GM12878 (cell line): ENCODE measurements at regions not wholly inside any gene's neighbourhood (a gene's known extent, or its start where the extent isn't known, plus 50 kb on each side); places are given as distances from the start of the nearest gene placed in this dataset.

ENCODE experiments used
- ATAC-seq: fragments of 200-7000 bp; cut with Tn5 transposase; 3 replicates; pipeline ENCODE4 v1.9.1; 2020; ENCODE audit warnings: mild to moderate bottlenecking, moderate library complexity
- BruUV-seq: library from RNA; stranded (reverse); fragments of 400-500 nt; replicated peaks from 2 replicates; lab custom pipeline; 2021; lab: Mats Ljungman, UMichigan
- CTCF ChIA-PET: fragments of 300-600 bp; sonication (Branson Sonifier 250); formaldehyde crosslinking; extraction: SDS; loops from one replicate; lab custom pipeline; 2021; ENCODE audit warnings: inconsistent platforms; lab: Yijun Ruan, JAX
- POLR2A ChIA-PET: fragments of 350-600 bp; formaldehyde crosslinking; extraction: SDS; loops from one replicate; lab custom pipeline; 2021; ENCODE audit warnings: inconsistent platforms; lab: Charles Lee
- RAD21 ChIA-PET: fragments of 300-600 bp; sonication (Branson Sonifier 250); formaldehyde crosslinking; loops from one replicate; lab custom pipeline; 2023; ENCODE audit warnings: antibody characterized with exemption; ENCODE audit not compliant: unreplicated experiment; lab: Charles Lee
- SMC1A ChIA-PET: fragments of 300-600 bp; sonication (Branson Sonifier 250); formaldehyde crosslinking; loops from one replicate; lab custom pipeline; 2023; ENCODE audit not compliant: unreplicated experiment, uncharacterized antibody; lab: Charles Lee
- DNase-seq: peaks from one replicate; pipeline ENCODE4 v3.0.0-alpha.2; 2011; ENCODE audit warnings: low read depth, low spot score
- FAIRE-seq: peaks from 3 replicates; lab custom pipeline; 2011; peaks lifted over from hg19 to GRCh38; lab: Jason Lieb, UNC
- H2AFZ ChIP-seq: 2 replicates; pipeline ENCODE4 v1.6.0; 2011; ENCODE audit warnings: low read depth, low read length, control low read depth; ENCODE audit not compliant: control insufficient read depth
- H3K27ac ChIP-seq: 2 replicates; pipeline ENCODE4 v1.5.1; 2011; ENCODE audit warnings: control low read depth; ENCODE audit not compliant: control insufficient read depth, insufficient read depth
- H3K27me3 ChIP-seq, 2 experiments: replicated peaks in 1 of 2; 2 replicates each; pipeline versions ENCODE4 v1.6.0 to v1.6.1; 2011; ENCODE audit warnings: low read length in 1 of 2; ENCODE audit not compliant: control insufficient read depth in 2 of 2, insufficient read depth in 2 of 2
- H3K36me3 ChIP-seq, 2 experiments: 2 replicates each; pipeline ENCODE4 v1.5.1; 2011; ENCODE audit warnings: low read length in 1 of 2; ENCODE audit not compliant: control insufficient read depth in 2 of 2, insufficient read depth in 2 of 2
- H3K4me1 ChIP-seq: 2 replicates; pipeline ENCODE4 v1.6.1; 2011; ENCODE audit warnings: mild to moderate bottlenecking, low read length, moderate library complexity, mixed read lengths; ENCODE audit not compliant: control insufficient read depth, insufficient read depth
- H3K4me2 ChIP-seq: 2 replicates; pipeline ENCODE4 v1.6.0; 2011; ENCODE audit warnings: control low read depth; ENCODE audit not compliant: control insufficient read depth, insufficient read depth
- H3K4me3 ChIP-seq: fragments of 200-600 bp; sonication (generic); 2 replicates; pipeline ENCODE4 v1.5.1; 2016
- H3K79me2 ChIP-seq: 2 replicates; pipeline ENCODE4 v1.6.0; 2011; ENCODE audit warnings: low read length; ENCODE audit not compliant: control insufficient read depth, insufficient read depth
- H3K9ac ChIP-seq: 2 replicates; pipeline ENCODE4 v1.8.0; 2011; ENCODE audit warnings: low read length, control low read depth, mixed read lengths; ENCODE audit not compliant: control insufficient read depth, insufficient read depth
- H3K9me3 ChIP-seq: replicated peaks from 3 replicates; pipeline ENCODE4 v1.5.1; 2011; ENCODE audit warnings: mild to moderate bottlenecking, low read length; ENCODE audit not compliant: control insufficient read depth, insufficient read depth
- H4K20me1 ChIP-seq: 2 replicates; pipeline ENCODE4 v1.6.0; 2011; ENCODE audit not compliant: control insufficient read depth, insufficient read depth
- ATF7 ChIP-seq: fragments of 450-650 bp; IDR thresholded peaks from 2 replicates; pipeline ENCODE4 v1.6.1; 2016; ENCODE audit warnings: low read depth, mild to moderate bottlenecking
- ETV6 ChIP-seq, 2 experiments: fragments of 450-650 bp in 1 of 2; IDR thresholded peaks in 1 of 2; conservative IDR thresholded peaks in 1 of 2; 2 replicates each; pipeline ENCODE4 v1.6.1; 2014; ENCODE audit warnings: antibody characterized with exemption in 1 of 2, borderline replicate concordance in 1 of 2, low read depth in 1 of 2, mild to moderate bottlenecking in 1 of 2, moderate library complexity in 1 of 2
- JUND ChIP-seq: IDR thresholded peaks from 2 replicates; pipeline ENCODE4 v1.6.1; 2012; ENCODE audit warnings: low read depth, mild to moderate bottlenecking, low read length, improper control_type of control experiment, moderate library complexity
- MAX ChIP-seq: IDR thresholded peaks from 2 replicates; pipeline ENCODE4 v1.6.1; 2012; ENCODE audit warnings: low read depth, low read length, improper control_type of control experiment
- MYB ChIP-seq: fragments of 150-350 bp; IDR thresholded peaks from 2 replicates; pipeline ENCODE4 v1.6.1; 2014; ENCODE audit warnings: mild to moderate bottlenecking, low read depth, low read length, borderline replicate concordance
- PKNOX1 ChIP-seq: fragments of 450-650 bp; IDR thresholded peaks from 2 replicates; pipeline ENCODE4 v1.6.1; 2016; ENCODE audit warnings: mild to moderate bottlenecking
- PRDM15 ChIP-seq: fragments of 450-650 bp; formaldehyde crosslinking; IDR thresholded peaks from 2 replicates; pipeline ENCODE4 v1.4.0; 2020; ENCODE audit warnings: mild to moderate bottlenecking, moderate library complexity
- RAD51 ChIP-seq: fragments of 450-650 bp; IDR thresholded peaks from 2 replicates; pipeline ENCODE4 v1.6.1; 2016; ENCODE audit warnings: moderate library complexity, mild to moderate bottlenecking, inconsistent platforms
- RUNX3 ChIP-seq: IDR thresholded peaks from 2 replicates; pipeline ENCODE4 v1.6.1; 2012; ENCODE audit warnings: low read length, inconsistent platforms
- SPI1 ChIP-seq: IDR thresholded peaks from 2 replicates; pipeline ENCODE4 v1.6.1; 2011; ENCODE audit warnings: low read depth, mild to moderate bottlenecking, low read length, moderate library complexity, borderline replicate concordance; ENCODE audit not compliant: insufficient read depth
- SREBF1 ChIP-seq: IDR thresholded peaks from 2 replicates; pipeline ENCODE4 v1.6.1; 2012; ENCODE audit warnings: mild to moderate bottlenecking, low read length
- TCF12 ChIP-seq: IDR thresholded peaks from 2 replicates; pipeline ENCODE4 v1.6.1; 2011; ENCODE audit warnings: low read depth, mild to moderate bottlenecking, low read length
- ZNF274 ChIP-seq: IDR thresholded peaks from one replicate; pipeline ENCODE4 v1.8.0; 2011; ENCODE audit not compliant: insufficient read length, insufficient read depth
- WGBS: methylation state at CpG from one replicate; pipeline ENCODE4 v1.1.6; 2016; ENCODE audit warnings: low lambda C conversion rate; ENCODE audit not compliant: insufficient replicate concordance, insufficient coverage; ENCODE audit errors: missing lambda C conversion rate; 5-methylcytosine and 5-hydroxymethylcytosine counted together
- in situ Hi-C: fragments of 300-500 bp; cut with MboI; formaldehyde crosslinking; loops from 9 replicates; pipeline ENCODE4 v1.14.3; 2018; ENCODE audit warnings: mixed read lengths
- intact Hi-C: fragments of 100-400 bp; cut with micrococcal nuclease; formaldehyde crosslinking; loops from one replicate; pipeline ENCODE4 v1.14.2; 2022; ENCODE audit not compliant: unreplicated experiment

- Histone ChIP-seq H3K36me3 (no peaks in the 10 kb centered on the region), H3K9ac (no peak overlapping the region), H3K27ac (no peak overlapping the region), H3K9me3 (no peaks in the 10 kb centered on the region), H3K4me3 (no peak overlapping the region), H2AFZ (no peak overlapping the region), H4K20me1 (no peaks in the 10 kb centered on the region), H3K27me3 (no peaks in the 10 kb centered on the region), H3K4me2 (no peak overlapping the region), H3K4me1 (no peaks in the 10 kb centered on the region), H3K79me2 (no peaks in the 10 kb centered on the region)
- no TSS peak for BruUV-seq
- no peak for TF ChIP-seq PKNOX1
- no peak for TF ChIP-seq ETV6 (conservative IDR thresholded peaks at IDR 0.05 in 1 of 2, IDR thresholded peaks at IDR 0.05 in 1 of 2; ENCODE audit: borderline replicate concordance in 1 of 2, low read depth in 1 of 2)
- TF ChIP-seq RAD51 = no peak
- no peak for TF ChIP-seq MYB
- no peak for TF ChIP-seq ZNF274
- TF ChIP-seq SPI1 = peak; percentile 31; the same call in 1 of the 2 replicates
- no peak for TF ChIP-seq JUND
- TF ChIP-seq PRDM15 (CRISPR knock-in tag) = no peak
- TF ChIP-seq RUNX3 = 0 out of 2 replicates have a peak, but pooled peaks have one; percentile 22
- TF ChIP-seq TCF12 = no peak
- no peak for TF ChIP-seq MAX
- no peak for TF ChIP-seq ATF7
- no peak for TF ChIP-seq SREBF1
- FAIRE-seq = no peak
- ChIA-PET RAD21 (no interaction called here), CTCF (no interaction called here), SMC1A (no interaction called here), POLR2A (no interaction called here)
- in situ Hi-C loops = no loop called here
- peak; percentile 49 for ATAC-seq
- DNase-seq = no peak
- WGBS = 11% methylated on average over 3 of the region's 3 CpGs
- intact Hi-C loops = no loop called here
Measured at GRCh38 chr6:55023230-55023629, 151.1 kb upstream of the HCRTR2 start.
